Stimulated activated CD4-positive, alpha-beta T cell treated with anti-CD3 and anti-CD28 coated beads, Interleukin-12 subunit alpha, Interleukin-12 subunit beta, amount 100 ng/mL, for 48 hours (primary cell): ENCODE measurements at regions not wholly inside any gene's neighbourhood (a gene's known extent, or its start where the extent isn't known, plus 50 kb on each side); places are given as distances from the start of the nearest gene placed in this dataset.
"Not testable (repeated sequence)": the region's sequence is repeated elsewhere in the genome, so short reads cannot be mapped to it uniquely, and the experiment has no call there.

Experiments used
- DNase-seq, 3 donors: peaks; one replicate each; pipeline ENCODE4 v3.0.0-alpha.2; 2020; ENCODE audit warnings: low read depth in 2 of 3, low spot score in 1 of 3

GRCh38 chr5:82439750-82440445 is 161.7 kb upstream of the RPS23 start:
- DNase-seq = no peak

- not testable (repeated sequence) for DNase-seq
Observed at GRCh38 chr5:82437565-82437964, 159.4 kb upstream of the RPS23 start.

GRCh38 chr5:82436291-82436690 is 158.1 kb upstream of the RPS23 start:
- no peak for DNase-seq

GRCh38 chr5:82434696-82435660 is 156.8 kb upstream of the RPS23 start:
- DNase-seq = not testable (repeated sequence)

GRCh38 chr5:82426464-82427154 is 148.5 kb upstream of the RPS23 start:
- DNase-seq = no peak

GRCh38 chr5:82425591-82425990 is 147.4 kb upstream of the RPS23 start:
- no peak for DNase-seq

GRCh38 chr5:82424211-82424610 is 146.1 kb upstream of the RPS23 start:
- no peak for DNase-seq

GRCh38 chr5:82422751-82423181 is 144.6 kb upstream of the RPS23 start:
- DNase-seq = no peak

GRCh38 chr5:82422001-82422740 is 144.0 kb upstream of the RPS23 start:
- no peak for DNase-seq

GRCh38 chr5:82421119-82421518 is 143.0 kb upstream of the RPS23 start:
- no peak for DNase-seq

- not testable (repeated sequence) for DNase-seq
Observed at GRCh38 chr5:82420524-82420923, 142.4 kb upstream of the RPS23 start.

- DNase-seq = no peak
Observed at GRCh38 chr5:82419559-82420332, 141.6 kb upstream of the RPS23 start.

- no peak for DNase-seq
Observed at GRCh38 chr5:82418608-82418950, 140.4 kb upstream of the RPS23 start.

GRCh38 chr5:82417776-82418607 is 139.8 kb upstream of the RPS23 start:
- no peak for DNase-seq

- DNase-seq = no peak
Observed at GRCh38 chr5:82416512-82416911, 138.4 kb upstream of the RPS23 start.

- no peak for DNase-seq
Observed at GRCh38 chr5:82414041-82414388, 135.9 kb upstream of the RPS23 start.

GRCh38 chr5:82413302-82414040 is 135.3 kb upstream of the RPS23 start:
- no peak for DNase-seq

GRCh38 chr5:82408033-82408432 is 129.9 kb upstream of the RPS23 start:
- DNase-seq = no peak
